ENCODE measurements at regions not wholly inside any gene's neighbourhood (a gene's known extent, or its start where the extent isn't known, plus 50 kb on each side); places are given as distances from the start of the nearest gene placed in this dataset.
"Not testable (repeated sequence)": the region's sequence is repeated elsewhere in the genome, so short reads cannot be mapped to it uniquely, and the experiment has no call there.

DNA sequence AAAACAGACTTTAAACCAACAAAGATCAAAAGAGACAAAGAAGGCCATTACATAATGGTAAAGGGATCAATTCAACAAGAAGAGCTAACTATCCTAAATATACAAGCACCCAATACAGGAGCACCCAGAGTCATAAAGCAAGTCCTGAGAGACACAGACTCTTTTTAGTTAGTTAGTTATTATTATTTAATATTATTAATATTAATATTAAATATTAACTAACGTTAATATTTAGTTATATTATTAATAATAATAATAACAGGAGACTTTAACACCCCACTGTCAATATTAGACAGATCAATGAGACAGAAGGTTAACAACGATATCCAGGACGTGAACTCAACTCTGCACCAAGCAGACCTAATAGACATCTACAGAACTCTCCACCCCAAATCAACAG, 509.7 kb upstream of the PRR20A start:
- DNase-seq (ENCODE audit: low spot score in 2 of 2); ATAC-seq (replicated peaks; ENCODE audit: extremely low read depth, poor library complexity, severe bottlenecking); H3K36me3 Mint-ChIP-seq (ENCODE audit: insufficient read depth); H3K27ac Mint-ChIP-seq (ENCODE audit: low read depth); H3K27me3 Mint-ChIP-seq; H3K4me1 Mint-ChIP-seq; H3K4me3 Mint-ChIP-seq: not testable (repeated sequence)
- H3K9me3 Mint-ChIP-seq = peaks cover 22% of the 10 kb centered on the region

DNA sequence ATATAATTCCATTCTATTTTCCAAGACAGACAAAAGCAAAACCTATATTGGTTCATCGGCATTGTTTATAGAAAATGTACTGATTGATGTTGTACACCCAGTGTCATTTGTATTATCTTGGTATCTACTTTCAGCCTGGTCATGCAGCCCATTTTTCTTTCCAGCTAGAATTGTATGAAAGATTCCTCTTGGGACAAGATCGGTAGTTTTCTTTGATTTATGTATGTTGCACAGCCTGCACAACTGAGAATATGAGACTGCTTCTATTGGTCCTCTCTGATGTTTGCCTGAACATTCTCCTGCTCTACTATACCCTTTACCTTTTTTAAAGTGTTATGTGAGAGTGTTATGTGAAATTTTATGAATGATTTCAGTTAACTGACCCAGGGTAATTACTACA, 487.7 kb upstream of the PRR20A start:
- peaks cover 14% of the 10 kb centered on the region for H3K9me3 Mint-ChIP-seq
- no peak overlapping the region for H3K4me3 Mint-ChIP-seq
- H3K27me3 Mint-ChIP-seq = no peaks in the 10 kb centered on the region
- no peak for ATAC-seq (replicated peaks; ENCODE audit: extremely low read depth, poor library complexity, severe bottlenecking)
- no peak overlapping the region for H3K27ac Mint-ChIP-seq (ENCODE audit: low read depth)
- H3K36me3 Mint-ChIP-seq (ENCODE audit: insufficient read depth) = no peaks in the 10 kb centered on the region
- no peaks in the 10 kb centered on the region for H3K4me1 Mint-ChIP-seq
- no peak for DNase-seq (ENCODE audit: low spot score in 2 of 2)

DNA sequence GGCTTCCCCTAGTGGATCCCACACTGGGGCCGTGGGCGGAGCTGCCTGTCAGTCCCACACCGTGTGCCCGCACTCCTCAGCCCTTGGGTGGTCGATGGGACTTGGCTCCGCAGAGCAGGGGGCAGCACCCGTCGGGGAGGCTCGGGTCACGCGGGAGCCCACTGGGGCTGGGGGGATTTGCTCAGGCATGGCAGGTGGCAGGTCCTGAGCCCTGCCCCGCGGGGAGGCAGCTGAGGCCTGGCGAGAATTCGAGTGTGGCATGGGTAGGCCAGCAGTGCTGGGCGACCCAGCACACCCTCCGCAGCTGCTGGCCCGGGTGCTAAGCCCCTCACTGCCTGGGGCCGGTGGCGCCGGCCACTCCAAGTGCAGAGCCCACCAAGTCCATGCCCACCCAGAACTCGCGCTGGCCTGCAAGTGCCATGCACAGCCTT, 481.7 kb upstream of the PRR20A start:
- no peak for DNase-seq (ENCODE audit: low spot score in 2 of 2)
- no peaks in the 10 kb centered on the region for H3K36me3 Mint-ChIP-seq (ENCODE audit: insufficient read depth)
- H3K27ac Mint-ChIP-seq (ENCODE audit: low read depth) = no peak overlapping the region
- no peaks in the 10 kb centered on the region for H3K4me1 Mint-ChIP-seq
- H3K9me3 Mint-ChIP-seq = peaks cover 17% of the 10 kb centered on the region
- H3K27me3 Mint-ChIP-seq = no peaks in the 10 kb centered on the region
- no peak for ATAC-seq (replicated peaks; ENCODE audit: extremely low read depth, poor library complexity, severe bottlenecking)
- no peak overlapping the region for H3K4me3 Mint-ChIP-seq

DNA sequence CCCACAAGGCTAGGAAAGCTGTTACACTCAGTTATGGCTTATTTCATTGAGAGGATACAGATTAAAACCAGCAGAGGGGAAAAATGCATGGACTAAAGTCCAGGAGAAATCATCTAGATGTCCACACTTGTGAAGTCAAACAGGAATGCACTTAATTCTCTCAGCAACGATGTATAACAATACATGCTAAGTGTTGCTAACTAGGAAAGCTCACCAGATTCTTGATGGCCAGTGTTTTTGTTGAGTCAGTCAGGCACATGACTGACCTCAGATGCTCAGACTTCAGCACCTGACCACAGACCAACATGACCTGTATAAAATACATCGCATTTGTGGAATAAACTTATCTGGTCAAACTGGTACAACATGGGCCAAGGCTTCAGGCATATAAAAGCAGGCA, 470.2 kb upstream of the PRR20A start:
- DNase-seq (ENCODE audit: low spot score in 2 of 2) (no peak), ATAC-seq (replicated peaks; ENCODE audit: extremely low read depth, poor library complexity, severe bottlenecking) (no peak)
- H3K9me3 Mint-ChIP-seq = peaks cover 7% of the 10 kb centered on the region
- H3K36me3 Mint-ChIP-seq (ENCODE audit: insufficient read depth) = no peaks in the 10 kb centered on the region
- no peaks in the 10 kb centered on the region for H3K4me1 Mint-ChIP-seq
- no peak overlapping the region for H3K4me3 Mint-ChIP-seq
- no peak overlapping the region for H3K27ac Mint-ChIP-seq (ENCODE audit: low read depth)
- H3K27me3 Mint-ChIP-seq = no peaks in the 10 kb centered on the region

DNA sequence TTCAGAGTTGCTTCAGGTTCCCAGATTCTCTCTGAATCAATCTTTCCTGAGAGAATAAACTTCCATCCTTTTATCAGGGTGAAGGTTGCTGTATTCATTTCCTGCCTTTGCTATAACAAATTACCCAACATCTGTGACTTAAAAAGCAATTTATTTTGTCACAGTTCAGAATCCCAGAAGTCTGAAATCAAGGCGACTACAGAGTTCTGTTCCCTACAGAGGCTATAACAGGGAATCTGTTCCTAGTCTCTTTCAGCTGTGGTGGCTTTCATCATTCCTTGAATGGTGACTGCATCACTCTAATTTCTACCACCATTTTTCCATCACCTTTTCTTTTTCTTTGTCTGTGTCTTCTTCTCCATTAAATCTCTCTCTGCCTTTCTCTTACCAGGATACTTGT, 459.3 kb upstream of the PRR20A start:
- Mint-ChIP-seq H3K4me3 (no peak overlapping the region), H3K27ac (ENCODE audit: low read depth) (no peak overlapping the region), H3K9me3 (peaks cover 29% of the 10 kb centered on the region), H3K4me1 (no peaks in the 10 kb centered on the region), H3K36me3 (ENCODE audit: insufficient read depth) (no peaks in the 10 kb centered on the region), H3K27me3 (no peaks in the 10 kb centered on the region)
- ATAC-seq (replicated peaks; ENCODE audit: extremely low read depth, poor library complexity, severe bottlenecking) (no peak), DNase-seq (ENCODE audit: low spot score in 2 of 2) (no peak)

DNA sequence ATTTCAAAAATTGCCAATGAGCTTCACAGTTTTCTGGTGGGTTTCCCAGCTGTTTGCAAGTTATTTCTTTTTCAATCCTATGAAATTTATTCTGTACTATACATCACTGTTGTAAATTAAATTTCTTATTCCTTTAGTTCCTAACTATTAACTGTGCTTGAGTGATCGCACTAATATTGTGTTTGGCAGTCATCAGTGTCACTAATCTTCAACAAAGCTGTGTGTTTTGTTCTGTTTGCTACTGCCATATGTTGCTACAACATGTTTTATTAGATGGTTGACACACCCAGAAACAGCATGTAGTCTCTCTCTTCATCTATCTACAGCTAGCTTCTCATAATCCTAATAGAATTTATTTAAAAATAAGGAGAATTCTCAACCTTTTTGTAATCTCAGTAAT, 453.6 kb upstream of the PRR20A start:
- Mint-ChIP-seq H3K36me3 (ENCODE audit: insufficient read depth) (no peaks in the 10 kb centered on the region), H3K27ac (ENCODE audit: low read depth) (no peak overlapping the region), H3K4me3 (no peak overlapping the region), H3K27me3 (no peaks in the 10 kb centered on the region), H3K4me1 (no peaks in the 10 kb centered on the region), H3K9me3 (peaks cover 15% of the 10 kb centered on the region)
- ATAC-seq (replicated peaks; ENCODE audit: extremely low read depth, poor library complexity, severe bottlenecking) (no peak), DNase-seq (ENCODE audit: low spot score in 2 of 2) (no peak)

DNA sequence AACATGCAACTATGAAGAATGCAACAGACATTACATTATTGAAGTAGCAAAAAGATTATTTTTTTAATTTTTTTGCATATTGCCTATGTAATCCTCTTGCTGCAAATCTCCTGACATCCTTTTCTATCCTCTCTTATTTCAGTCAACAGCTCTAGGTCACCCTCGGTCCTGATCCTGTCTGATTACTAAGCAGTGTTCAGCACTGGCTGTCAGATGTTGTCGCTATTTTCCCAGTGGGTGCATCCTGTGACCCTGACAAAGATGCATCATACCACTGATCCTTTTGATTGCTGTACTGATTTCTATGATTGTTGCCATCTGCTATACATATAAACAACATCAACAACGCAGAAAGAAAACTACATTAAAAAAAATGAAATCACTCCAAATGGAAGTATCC, 443.7 kb upstream of the PRR20A start:
- no peaks in the 10 kb centered on the region for H3K36me3 Mint-ChIP-seq (ENCODE audit: insufficient read depth)
- no peaks in the 10 kb centered on the region for H3K27me3 Mint-ChIP-seq
- peaks cover 26% of the 10 kb centered on the region for H3K9me3 Mint-ChIP-seq

DNA sequence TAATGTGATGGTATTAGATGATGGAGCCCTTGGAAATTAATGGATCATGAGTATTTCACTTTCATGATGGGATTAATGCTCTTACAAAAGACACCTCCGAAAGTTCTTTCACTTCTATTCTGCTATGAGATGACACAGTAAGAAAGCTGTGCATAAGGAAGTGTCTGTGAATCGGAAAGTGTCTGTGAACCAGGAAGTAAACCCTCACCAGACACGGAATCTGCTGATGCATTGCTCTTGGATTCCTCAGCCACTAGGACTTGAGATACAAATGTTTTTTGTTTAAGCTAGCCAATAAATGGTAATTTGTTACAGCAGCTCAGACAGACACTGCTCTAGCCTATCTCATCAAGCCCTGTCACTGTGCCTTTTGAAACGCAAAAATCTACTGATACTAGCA, 440.4 kb upstream of the PRR20A start:
- Mint-ChIP-seq H3K4me3 (no peak overlapping the region), H3K4me1 (no peaks in the 10 kb centered on the region), H3K27me3 (no peaks in the 10 kb centered on the region), H3K36me3 (ENCODE audit: insufficient read depth) (peaks cover 2% of the 10 kb centered on the region), H3K9me3 (peaks cover 22% of the 10 kb centered on the region), H3K27ac (ENCODE audit: low read depth) (no peak overlapping the region)
- DNase-seq (ENCODE audit: low spot score in 2 of 2) = no peak
- ATAC-seq (replicated peaks; ENCODE audit: extremely low read depth, poor library complexity, severe bottlenecking) = no peak

More for the DNA sequence above, 443.7 kb upstream of the PRR20A start:
- H3K27ac Mint-ChIP-seq (ENCODE audit: low read depth) = no peak overlapping the region
- H3K4me1 Mint-ChIP-seq = no peaks in the 10 kb centered on the region
- H3K4me3 Mint-ChIP-seq = no peak overlapping the region
- ATAC-seq (replicated peaks; ENCODE audit: extremely low read depth, poor library complexity, severe bottlenecking) (no peak), DNase-seq (ENCODE audit: low spot score in 2 of 2) (no peak)

DNA sequence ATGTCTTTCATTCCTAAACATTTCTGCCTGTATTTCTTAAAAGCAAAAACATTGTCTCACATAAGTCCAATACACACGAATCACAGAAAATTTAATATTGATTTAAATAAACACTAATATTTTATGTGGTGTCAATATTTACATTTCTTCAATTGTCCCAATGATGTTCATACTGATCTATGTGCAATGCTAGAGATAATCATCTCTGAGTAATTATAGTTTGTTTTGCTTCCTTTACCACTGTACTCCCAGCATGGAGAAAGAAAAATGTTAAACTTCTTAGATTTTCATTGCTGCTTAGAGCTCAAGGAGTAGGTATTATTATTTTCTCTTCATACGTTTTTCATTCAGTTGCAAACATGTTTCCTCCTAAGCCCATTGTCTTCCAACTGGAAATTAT, 434.2 kb upstream of the PRR20A start:
- no peaks in the 10 kb centered on the region for H3K4me1 Mint-ChIP-seq
- H3K4me3 Mint-ChIP-seq = no peak overlapping the region
- H3K27ac Mint-ChIP-seq (ENCODE audit: low read depth) = no peak overlapping the region
- no peak for DNase-seq (ENCODE audit: low spot score in 2 of 2)
- H3K36me3 Mint-ChIP-seq (ENCODE audit: insufficient read depth) = peaks cover 2% of the 10 kb centered on the region
- ATAC-seq (replicated peaks; ENCODE audit: extremely low read depth, poor library complexity, severe bottlenecking) = no peak
- peaks cover 23% of the 10 kb centered on the region for H3K9me3 Mint-ChIP-seq
- H3K27me3 Mint-ChIP-seq = no peaks in the 10 kb centered on the region

DNA sequence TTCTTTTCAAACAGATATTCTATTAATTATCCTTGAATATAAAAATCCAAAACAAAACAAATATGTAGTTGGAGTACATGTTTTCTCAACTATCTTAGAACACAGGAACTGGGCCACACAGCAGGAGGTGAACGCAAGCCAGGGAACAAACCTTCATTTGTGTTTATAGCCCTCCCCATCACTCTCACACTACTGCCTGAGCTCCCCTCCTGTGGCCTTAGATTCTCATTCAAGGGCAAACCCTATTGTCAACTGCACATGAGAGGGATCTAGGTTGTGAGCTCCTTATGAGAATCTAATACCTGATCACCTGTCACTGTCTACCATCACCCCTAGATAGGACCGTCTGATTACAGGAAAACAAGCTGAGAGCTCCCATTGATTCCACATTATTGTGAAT, 427.1 kb upstream of the PRR20A start:
- H3K36me3 Mint-ChIP-seq (ENCODE audit: insufficient read depth) = no peaks in the 10 kb centered on the region
- no peaks in the 10 kb centered on the region for H3K4me1 Mint-ChIP-seq
- DNase-seq (ENCODE audit: low spot score in 2 of 2) = no peak
- H3K27ac Mint-ChIP-seq (ENCODE audit: low read depth) = no peak overlapping the region
- peaks cover 10% of the 10 kb centered on the region for H3K9me3 Mint-ChIP-seq
- ATAC-seq (replicated peaks; ENCODE audit: extremely low read depth, poor library complexity, severe bottlenecking) = no peak
- no peaks in the 10 kb centered on the region for H3K27me3 Mint-ChIP-seq
- H3K4me3 Mint-ChIP-seq = no peak overlapping the region

DNA sequence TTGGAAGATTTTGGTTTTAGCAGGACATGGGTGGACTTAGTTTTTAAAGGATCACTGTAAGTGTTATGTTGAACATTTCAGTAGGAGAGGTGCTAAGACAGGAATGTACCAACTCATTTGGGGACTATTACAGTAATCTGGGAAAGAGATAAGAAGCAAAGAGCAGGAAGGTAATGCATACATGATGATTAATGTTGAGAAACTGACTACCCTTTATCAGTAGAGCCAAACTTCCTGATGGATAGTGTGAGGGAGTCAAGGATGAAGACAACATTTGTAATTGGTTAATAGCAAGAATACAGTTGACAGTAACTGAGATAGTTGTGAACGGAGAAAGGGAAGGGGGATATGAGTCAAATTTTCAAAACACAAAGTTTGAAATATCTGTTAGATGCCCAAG, 421.9 kb upstream of the PRR20A start:
- ATAC-seq (replicated peaks; ENCODE audit: extremely low read depth, poor library complexity, severe bottlenecking) (no peak), DNase-seq (ENCODE audit: low spot score in 2 of 2) (no peak)
- Mint-ChIP-seq H3K27ac (ENCODE audit: low read depth) (no peak overlapping the region), H3K4me3 (no peak overlapping the region), H3K27me3 (no peaks in the 10 kb centered on the region), H3K9me3 (peaks cover 20% of the 10 kb centered on the region), H3K36me3 (ENCODE audit: insufficient read depth) (no peaks in the 10 kb centered on the region), H3K4me1 (no peaks in the 10 kb centered on the region)

DNA sequence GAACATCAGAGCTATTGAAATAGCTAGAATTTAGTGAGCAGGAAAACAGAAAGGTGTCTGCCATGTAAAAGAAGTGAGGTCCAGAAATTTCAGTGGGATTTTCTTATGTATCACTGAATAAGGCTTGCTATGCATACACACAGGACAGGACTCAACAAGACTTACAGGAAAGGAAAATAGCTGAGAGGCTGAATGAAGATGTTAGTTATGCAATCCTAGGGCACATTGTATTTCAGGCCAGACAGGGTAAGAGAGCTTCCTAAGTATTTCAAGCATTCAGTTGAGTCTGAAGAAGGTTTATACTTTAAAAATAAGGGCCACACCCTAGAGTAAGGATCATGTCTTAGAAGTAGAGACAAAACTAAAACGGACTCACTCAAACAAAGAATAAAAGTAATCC, 419.9 kb upstream of the PRR20A start:
- Mint-ChIP-seq H3K36me3 (ENCODE audit: insufficient read depth) (no peaks in the 10 kb centered on the region), H3K27me3 (no peaks in the 10 kb centered on the region), H3K4me3 (no peak overlapping the region), H3K27ac (ENCODE audit: low read depth) (no peak overlapping the region), H3K4me1 (no peaks in the 10 kb centered on the region), H3K9me3 (peaks cover 17% of the 10 kb centered on the region)
- ATAC-seq (replicated peaks; ENCODE audit: extremely low read depth, poor library complexity, severe bottlenecking) (no peak), DNase-seq (ENCODE audit: low spot score in 2 of 2) (no peak)

DNA sequence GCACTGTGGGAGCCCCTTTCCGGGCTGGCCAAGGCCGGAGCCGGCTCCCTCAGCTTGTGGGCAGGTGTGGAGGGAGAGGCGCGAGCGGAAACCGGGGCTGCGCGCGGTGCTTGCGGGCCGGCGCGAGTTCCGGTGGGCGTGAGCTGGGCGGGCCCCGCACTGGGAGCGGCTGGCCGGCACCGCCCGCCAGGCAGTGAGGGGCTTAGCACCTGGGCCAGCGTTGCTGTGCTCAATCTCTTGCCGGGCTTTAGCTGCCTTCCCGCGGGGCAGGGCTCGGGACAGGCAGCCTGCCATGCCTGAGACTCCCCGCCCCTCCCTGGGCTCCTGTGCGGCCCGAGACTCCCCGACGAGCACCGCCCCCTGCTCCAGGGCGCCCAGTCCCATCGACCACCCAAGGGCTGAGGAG, 405.2 kb upstream of the PRR20A start:
- Mint-ChIP-seq H3K27ac (ENCODE audit: low read depth) (no peak overlapping the region), H3K27me3 (no peaks in the 10 kb centered on the region), H3K4me1 (no peaks in the 10 kb centered on the region), H3K36me3 (ENCODE audit: insufficient read depth) (no peaks in the 10 kb centered on the region), H3K9me3 (peaks cover 12% of the 10 kb centered on the region), H3K4me3 (no peak overlapping the region)
- ATAC-seq (replicated peaks; ENCODE audit: extremely low read depth, poor library complexity, severe bottlenecking) (no peak), DNase-seq (ENCODE audit: low spot score in 2 of 2) (no peak)

DNA sequence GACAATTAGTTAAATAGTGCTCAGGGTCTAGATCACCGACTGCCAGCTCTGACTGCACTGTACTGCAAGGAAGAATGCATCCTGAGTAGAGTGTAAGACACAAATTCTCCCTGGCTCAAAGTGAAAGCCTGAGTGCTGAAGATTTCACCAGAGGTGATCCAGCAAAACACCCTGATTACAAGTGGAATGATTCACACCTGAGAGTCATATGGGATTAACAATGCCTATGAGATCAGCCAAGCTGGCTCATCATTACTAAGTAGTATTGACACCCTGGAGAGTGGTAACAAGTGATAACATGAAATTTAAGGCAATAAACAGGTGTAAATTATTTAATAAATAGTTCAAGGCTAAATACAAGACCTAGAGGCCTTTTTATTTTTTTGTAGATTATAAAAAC, 403.8 kb upstream of the PRR20A start:
- Mint-ChIP-seq H3K27me3 (no peaks in the 10 kb centered on the region), H3K4me1 (no peaks in the 10 kb centered on the region), H3K36me3 (ENCODE audit: insufficient read depth) (no peaks in the 10 kb centered on the region), H3K27ac (ENCODE audit: low read depth) (no peak overlapping the region), H3K4me3 (no peak overlapping the region), H3K9me3 (peaks cover 12% of the 10 kb centered on the region)
- ATAC-seq (replicated peaks; ENCODE audit: extremely low read depth, poor library complexity, severe bottlenecking) (no peak), DNase-seq (ENCODE audit: low spot score in 2 of 2) (no peak)

Measured in central memory CD8-positive, alpha-beta T cell (primary cell).